NCI-H2227 (cell line): ENCODE measurements at regions not wholly inside any gene's neighbourhood (a gene's known extent, or its start where the extent isn't known, plus 50 kb on each side); places are given as distances from the start of the nearest gene placed in this dataset.

Experiments used
- DNase-seq: peaks from one replicate; lab custom pipeline; 2025; ENCODE audit not compliant: unreplicated experiment; lab: John Stamatoyannopoulos, UW

- no peak for DNase-seq
Observed at GRCh38 chr21:19565587-19565986, 1162.0 kb upstream of the TMPRSS15 start.

- DNase-seq = no peak
Observed at GRCh38 chr21:19566975-19567374, 1163.4 kb upstream of the TMPRSS15 start.

GRCh38 chr21:19577381-19577780, 1173.8 kb upstream of the TMPRSS15 start:
- DNase-seq = no peak

- DNase-seq = no peak
Observed at GRCh38 chr21:19590044-19590443, 1186.5 kb upstream of the TMPRSS15 start.

GRCh38 chr21:19603011-19603593, 1199.5 kb upstream of the TMPRSS15 start:
- DNase-seq = no peak

- DNase-seq = no peak
Observed at GRCh38 chr21:19608101-19608621, 1204.6 kb upstream of the TMPRSS15 start.

GRCh38 chr21:19609611-19610010, 1206.0 kb upstream of the TMPRSS15 start:
- no peak for DNase-seq

- no peak for DNase-seq
Observed at GRCh38 chr21:19621837-19622496, 1218.4 kb upstream of the TMPRSS15 start.

GRCh38 chr21:19640964-19641363, 1237.4 kb upstream of the TMPRSS15 start:
- no peak for DNase-seq

GRCh38 chr21:19648391-19648790, 1244.8 kb upstream of the TMPRSS15 start:
- DNase-seq = no peak

- no peak for DNase-seq
Observed at GRCh38 chr21:19683492-19683891, 1279.9 kb upstream of the TMPRSS15 start.

GRCh38 chr21:19684328-19684727, 1280.7 kb upstream of the TMPRSS15 start:
- no peak for DNase-seq

- DNase-seq = no peak
Observed at GRCh38 chr21:19692231-19692630, 1288.6 kb upstream of the TMPRSS15 start.

GRCh38 chr21:19695796-19696195, 1292.2 kb upstream of the TMPRSS15 start:
- no peak for DNase-seq

GRCh38 chr21:19700476-19700875, 1296.9 kb upstream of the TMPRSS15 start:
- DNase-seq = no peak

GRCh38 chr21:19702726-19703125, 1295.5 kb upstream of the NCAM2 start:
- no peak for DNase-seq

- no peak for DNase-seq
Observed at GRCh38 chr21:19704832-19705231, 1293.4 kb upstream of the NCAM2 start.

GRCh38 chr21:19712441-19712840, 1285.8 kb upstream of the NCAM2 start:
- no peak for DNase-seq

GRCh38 chr21:19713313-19713712, 1284.9 kb upstream of the NCAM2 start:
- DNase-seq = no peak

- DNase-seq = no peak
Observed at GRCh38 chr21:19724081-19724480, 1274.1 kb upstream of the NCAM2 start.

- DNase-seq = no peak
Observed at GRCh38 chr21:19731251-19731650, 1267.0 kb upstream of the NCAM2 start.

GRCh38 chr21:19759836-19760235, 1238.4 kb upstream of the NCAM2 start:
- DNase-seq = no peak

- no peak for DNase-seq
Observed at GRCh38 chr21:19767546-19767945, 1230.7 kb upstream of the NCAM2 start.
